ENCODE measurements at regions not wholly inside any gene's neighbourhood (a gene's known extent, or its start where the extent isn't known, plus 50 kb on each side); places are given as distances from the start of the nearest gene placed in this dataset.

DNA sequence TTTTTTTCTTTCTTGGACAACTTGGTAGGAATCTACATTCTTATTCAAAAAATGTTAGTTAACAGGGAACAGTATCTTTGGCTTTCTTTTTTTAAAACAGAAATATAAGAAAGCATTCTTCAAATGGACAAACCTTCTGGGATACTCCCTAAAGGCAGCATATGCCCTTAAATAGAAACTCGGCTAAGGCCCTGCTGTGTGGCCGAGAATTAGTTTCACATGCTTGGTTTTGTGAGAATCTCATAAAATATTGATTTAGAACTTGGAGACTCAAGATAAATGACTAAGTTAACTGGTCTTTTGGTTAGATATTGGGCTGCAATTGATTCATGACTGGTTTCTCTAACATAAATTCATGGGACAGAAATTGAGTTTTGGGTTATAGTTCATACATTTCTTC lies 359.9 kb upstream of the XYLT1 start:
- TF ChIP-seq YY1 (IDR thresholded peaks at IDR 0.05; ENCODE audit: low read depth): no peak
- TF ChIP-seq EP300 (IDR thresholded peaks at IDR 0.05; ENCODE audit: borderline replicate concordance): no peak
- TF ChIP-seq, protein P1, sequence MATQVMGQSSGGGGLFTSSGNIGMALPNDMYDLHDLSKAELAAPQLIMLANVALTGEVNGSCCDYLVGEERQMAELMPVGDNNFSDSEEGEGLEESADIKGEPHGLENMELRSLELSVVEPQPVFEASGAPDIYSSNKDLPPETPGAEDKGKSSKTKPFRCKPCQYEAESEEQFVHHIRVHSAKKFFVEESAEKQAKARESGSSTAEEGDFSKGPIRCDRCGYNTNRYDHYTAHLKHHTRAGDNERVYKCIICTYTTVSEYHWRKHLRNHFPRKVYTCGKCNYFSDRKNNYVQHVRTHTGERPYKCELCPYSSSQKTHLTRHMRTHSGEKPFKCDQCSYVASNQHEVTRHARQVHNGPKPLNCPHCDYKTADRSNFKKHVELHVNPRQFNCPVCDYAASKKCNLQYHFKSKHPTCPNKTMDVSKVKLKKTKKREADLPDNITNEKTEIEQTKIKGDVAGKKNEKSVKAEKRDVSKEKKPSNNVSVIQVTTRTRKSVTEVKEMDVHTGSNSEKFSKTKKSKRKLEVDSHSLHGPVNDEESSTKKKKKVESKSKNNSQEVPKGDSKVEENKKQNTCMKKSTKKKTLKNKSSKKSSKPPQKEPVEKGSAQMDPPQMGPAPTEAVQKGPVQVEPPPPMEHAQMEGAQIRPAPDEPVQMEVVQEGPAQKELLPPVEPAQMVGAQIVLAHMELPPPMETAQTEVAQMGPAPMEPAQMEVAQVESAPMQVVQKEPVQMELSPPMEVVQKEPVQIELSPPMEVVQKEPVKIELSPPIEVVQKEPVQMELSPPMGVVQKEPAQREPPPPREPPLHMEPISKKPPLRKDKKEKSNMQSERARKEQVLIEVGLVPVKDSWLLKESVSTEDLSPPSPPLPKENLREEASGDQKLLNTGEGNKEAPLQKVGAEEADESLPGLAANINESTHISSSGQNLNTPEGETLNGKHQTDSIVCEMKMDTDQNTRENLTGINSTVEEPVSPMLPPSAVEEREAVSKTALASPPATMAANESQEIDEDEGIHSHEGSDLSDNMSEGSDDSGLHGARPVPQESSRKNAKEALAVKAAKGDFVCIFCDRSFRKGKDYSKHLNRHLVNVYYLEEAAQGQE (IDR thresholded peaks at IDR 0.05; ENCODE audit: low read depth): no peak
- TF ChIP-seq RAD21 (IDR thresholded peaks at IDR 0.05; ENCODE audit: low read depth): no peak
- TF ChIP-seq TEAD4 (IDR thresholded peaks at IDR 0.05): no peak
- TF ChIP-seq CEBPB (IDR thresholded peaks at IDR 0.05): no peak
- TF ChIP-seq, protein P2, sequence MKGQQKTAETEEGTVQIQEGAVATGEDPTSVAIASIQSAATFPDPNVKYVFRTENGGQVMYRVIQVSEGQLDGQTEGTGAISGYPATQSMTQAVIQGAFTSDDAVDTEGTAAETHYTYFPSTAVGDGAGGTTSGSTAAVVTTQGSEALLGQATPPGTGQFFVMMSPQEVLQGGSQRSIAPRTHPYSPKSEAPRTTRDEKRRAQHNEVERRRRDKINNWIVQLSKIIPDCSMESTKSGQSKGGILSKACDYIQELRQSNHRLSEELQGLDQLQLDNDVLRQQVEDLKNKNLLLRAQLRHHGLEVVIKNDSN (IDR thresholded peaks at IDR 0.05): no peak
- no peak for TF ChIP-seq TCF12 (IDR thresholded peaks at IDR 0.05; ENCODE audit: low read depth)
- no peak for TF ChIP-seq CREB1 (IDR thresholded peaks at IDR 0.05; ENCODE audit: low read depth)
- no peak for TF ChIP-seq TAF1 (IDR thresholded peaks at IDR 0.05; ENCODE audit: low read depth)
- no peak for TF ChIP-seq ZBTB7A (IDR thresholded peaks at IDR 0.05; ENCODE audit: low read depth)
- no peak for TF ChIP-seq EGR1 (IDR thresholded peaks at IDR 0.05)
- TF ChIP-seq, protein P3, sequence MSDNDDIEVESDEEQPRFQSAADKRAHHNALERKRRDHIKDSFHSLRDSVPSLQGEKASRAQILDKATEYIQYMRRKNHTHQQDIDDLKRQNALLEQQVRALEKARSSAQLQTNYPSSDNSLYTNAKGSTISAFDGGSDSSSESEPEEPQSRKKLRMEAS (IDR thresholded peaks at IDR 0.05): no peak
- no peak for TF ChIP-seq NFIC (IDR thresholded peaks at IDR 0.05)
- TF ChIP-seq FOXM1 (IDR thresholded peaks at IDR 0.05; ENCODE audit: borderline replicate concordance, low read depth): no peak

DNA sequence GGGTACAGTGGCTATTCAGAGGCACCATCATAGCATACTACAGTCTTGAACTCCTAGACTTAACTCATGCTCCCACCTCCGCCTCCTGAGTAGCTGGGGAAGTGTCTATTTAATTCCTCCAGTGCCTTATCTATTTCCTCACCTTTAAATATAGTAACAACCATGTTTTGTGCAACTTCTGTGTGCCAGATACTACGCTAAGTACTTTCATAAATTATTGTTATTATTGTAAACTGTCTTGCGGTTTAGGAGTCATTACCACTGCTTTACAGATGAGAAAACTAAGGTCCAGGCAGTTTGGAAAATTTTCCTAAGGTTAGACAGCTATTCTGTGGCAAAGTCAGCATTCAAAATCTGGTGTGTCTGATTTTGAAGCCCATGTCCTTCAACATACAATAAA lies 359.1 kb upstream of the XYLT1 start:
- no peak for TF ChIP-seq TAF1 (IDR thresholded peaks at IDR 0.05; ENCODE audit: low read depth)
- no peak for TF ChIP-seq EP300 (IDR thresholded peaks at IDR 0.05; ENCODE audit: borderline replicate concordance)

DNA sequence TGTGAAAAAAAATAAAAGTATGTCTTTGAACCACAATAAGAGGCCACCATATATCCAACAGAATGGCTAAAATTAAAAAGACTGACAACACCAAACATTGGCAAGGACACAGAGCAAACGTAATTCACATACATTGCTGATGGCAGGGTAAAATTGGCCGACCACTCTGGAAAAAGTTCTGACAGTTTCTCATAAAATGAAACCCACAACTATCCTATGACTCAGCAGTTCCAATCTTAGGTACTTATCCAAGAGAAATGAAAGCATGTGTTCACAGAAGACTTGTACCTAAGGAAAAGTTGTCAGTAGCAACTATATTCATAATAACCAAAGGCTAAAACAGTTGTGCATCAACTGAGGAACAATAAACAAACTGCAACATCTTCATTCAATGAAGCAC lies 357.3 kb upstream of the XYLT1 start:
- TF ChIP-seq CEBPB (IDR thresholded peaks at IDR 0.05) (no peak), TCF12 (IDR thresholded peaks at IDR 0.05; ENCODE audit: low read depth) (no peak), TEAD4 (IDR thresholded peaks at IDR 0.05) (no peak), EGR1 (IDR thresholded peaks at IDR 0.05) (no peak), FOXM1 (IDR thresholded peaks at IDR 0.05; ENCODE audit: borderline replicate concordance, low read depth) (no peak), NFIC (IDR thresholded peaks at IDR 0.05) (no peak)
- TF ChIP-seq, protein P2 (IDR thresholded peaks at IDR 0.05): no peak
- TF ChIP-seq, protein P3 (IDR thresholded peaks at IDR 0.05): no peak
- TF ChIP-seq, protein P1 (IDR thresholded peaks at IDR 0.05; ENCODE audit: low read depth): no peak

DNA sequence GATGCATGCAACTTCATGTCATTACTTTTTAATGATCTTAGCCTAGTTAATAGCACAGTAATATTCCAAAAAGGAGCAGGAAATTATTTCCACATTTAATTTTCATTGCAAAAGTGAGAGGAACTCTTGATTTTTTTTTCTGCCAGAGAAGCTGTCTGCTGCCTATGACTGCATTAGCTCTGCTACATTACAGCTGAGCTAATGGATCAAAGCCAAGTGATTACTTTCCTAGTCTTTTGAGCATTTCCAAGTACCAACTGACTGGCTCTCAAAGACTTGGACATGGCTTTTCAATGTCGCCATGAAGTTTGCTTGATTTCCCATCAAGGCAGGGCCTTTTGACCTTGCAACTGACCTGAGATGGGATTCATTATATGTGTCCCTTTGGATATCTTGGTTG lies 356.6 kb upstream of the XYLT1 start:
- TF ChIP-seq TAF1 (IDR thresholded peaks at IDR 0.05; ENCODE audit: low read depth) (no peak), CREB1 (IDR thresholded peaks at IDR 0.05; ENCODE audit: low read depth) (no peak), FOXM1 (IDR thresholded peaks at IDR 0.05; ENCODE audit: borderline replicate concordance, low read depth) (no peak), YY1 (IDR thresholded peaks at IDR 0.05; ENCODE audit: low read depth) (no peak), NFIC (IDR thresholded peaks at IDR 0.05) (no peak), EGR1 (IDR thresholded peaks at IDR 0.05) (no peak)
- TF ChIP-seq, protein P2 (IDR thresholded peaks at IDR 0.05): no peak

DNA sequence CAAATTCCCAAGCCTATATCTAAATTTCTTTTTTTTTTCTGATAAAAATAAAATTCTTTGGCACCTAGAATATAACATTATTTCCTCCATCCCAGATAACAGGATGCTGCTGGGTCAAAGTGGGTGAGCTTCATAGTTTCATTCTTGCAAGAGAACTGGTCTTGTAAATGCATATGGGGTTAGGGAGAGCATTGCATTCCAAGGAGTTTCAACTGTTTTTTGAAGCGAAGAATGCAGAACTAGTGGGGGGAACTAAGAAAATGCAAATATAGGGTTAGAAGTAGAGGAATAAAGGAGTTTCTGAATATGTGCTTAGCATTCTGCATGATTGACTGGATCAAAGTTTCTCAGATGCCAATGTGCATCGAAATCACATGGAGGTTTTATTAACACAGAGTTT lies 347.2 kb upstream of the XYLT1 start:
- TF ChIP-seq RAD21 (IDR thresholded peaks at IDR 0.05; ENCODE audit: low read depth) (no peak), NFIC (IDR thresholded peaks at IDR 0.05) (no peak), CEBPB (IDR thresholded peaks at IDR 0.05) (no peak), YY1 (IDR thresholded peaks at IDR 0.05; ENCODE audit: low read depth) (no peak), ZBTB7A (IDR thresholded peaks at IDR 0.05; ENCODE audit: low read depth) (no peak)
- TF ChIP-seq, protein P1 (IDR thresholded peaks at IDR 0.05; ENCODE audit: low read depth): no peak
- TF ChIP-seq, protein P2 (IDR thresholded peaks at IDR 0.05): no peak
- TF ChIP-seq, protein P3 (IDR thresholded peaks at IDR 0.05): no peak

Measured in Ishikawa (cell line).